ENCODE measurements at regions not wholly inside any gene's neighbourhood (a gene's known extent, or its start where the extent isn't known, plus 50 kb on each side); places are given as distances from the start of the nearest gene placed in this dataset.

DNA sequence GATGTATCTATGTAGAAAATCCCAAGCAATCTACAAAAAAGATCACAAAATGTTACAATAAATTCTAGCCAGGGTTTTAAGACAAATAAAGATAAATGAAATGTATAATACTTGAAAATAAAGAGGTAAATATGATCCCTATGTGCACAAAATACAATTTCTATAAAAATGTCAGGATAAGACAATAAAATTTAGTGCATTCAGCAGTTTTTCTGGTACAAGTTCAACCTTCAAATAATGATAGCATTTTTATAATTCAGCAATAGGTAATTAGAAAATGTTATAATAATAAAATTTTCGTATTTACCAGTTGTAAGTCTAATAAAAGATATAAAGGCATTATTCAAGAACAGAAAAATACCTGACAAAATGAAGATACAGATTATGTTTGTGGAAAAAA lies 726.8 kb upstream of the FAT3 start:
- TF ChIP-seq, protein P1, sequence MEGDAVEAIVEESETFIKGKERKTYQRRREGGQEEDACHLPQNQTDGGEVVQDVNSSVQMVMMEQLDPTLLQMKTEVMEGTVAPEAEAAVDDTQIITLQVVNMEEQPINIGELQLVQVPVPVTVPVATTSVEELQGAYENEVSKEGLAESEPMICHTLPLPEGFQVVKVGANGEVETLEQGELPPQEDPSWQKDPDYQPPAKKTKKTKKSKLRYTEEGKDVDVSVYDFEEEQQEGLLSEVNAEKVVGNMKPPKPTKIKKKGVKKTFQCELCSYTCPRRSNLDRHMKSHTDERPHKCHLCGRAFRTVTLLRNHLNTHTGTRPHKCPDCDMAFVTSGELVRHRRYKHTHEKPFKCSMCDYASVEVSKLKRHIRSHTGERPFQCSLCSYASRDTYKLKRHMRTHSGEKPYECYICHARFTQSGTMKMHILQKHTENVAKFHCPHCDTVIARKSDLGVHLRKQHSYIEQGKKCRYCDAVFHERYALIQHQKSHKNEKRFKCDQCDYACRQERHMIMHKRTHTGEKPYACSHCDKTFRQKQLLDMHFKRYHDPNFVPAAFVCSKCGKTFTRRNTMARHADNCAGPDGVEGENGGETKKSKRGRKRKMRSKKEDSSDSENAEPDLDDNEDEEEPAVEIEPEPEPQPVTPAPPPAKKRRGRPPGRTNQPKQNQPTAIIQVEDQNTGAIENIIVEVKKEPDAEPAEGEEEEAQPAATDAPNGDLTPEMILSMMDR (conservative IDR thresholded peaks at IDR 0.05; ENCODE audit: low read depth, low read length) = no peak
- TF ChIP-seq EZH2 (IDR thresholded peaks at IDR 0.05; ENCODE audit: borderline replicate concordance, low read depth, low read length, poor library complexity, severe bottlenecking) = no peak
